ENCODE measurements at regions not wholly inside any gene's neighbourhood (a gene's known extent, or its start where the extent isn't known, plus 50 kb on each side); places are given as distances from the start of the nearest gene placed in this dataset.
A peak's percentile ranks its signal among the peaks of the same experiment; 100 is the strongest.

DNA sequence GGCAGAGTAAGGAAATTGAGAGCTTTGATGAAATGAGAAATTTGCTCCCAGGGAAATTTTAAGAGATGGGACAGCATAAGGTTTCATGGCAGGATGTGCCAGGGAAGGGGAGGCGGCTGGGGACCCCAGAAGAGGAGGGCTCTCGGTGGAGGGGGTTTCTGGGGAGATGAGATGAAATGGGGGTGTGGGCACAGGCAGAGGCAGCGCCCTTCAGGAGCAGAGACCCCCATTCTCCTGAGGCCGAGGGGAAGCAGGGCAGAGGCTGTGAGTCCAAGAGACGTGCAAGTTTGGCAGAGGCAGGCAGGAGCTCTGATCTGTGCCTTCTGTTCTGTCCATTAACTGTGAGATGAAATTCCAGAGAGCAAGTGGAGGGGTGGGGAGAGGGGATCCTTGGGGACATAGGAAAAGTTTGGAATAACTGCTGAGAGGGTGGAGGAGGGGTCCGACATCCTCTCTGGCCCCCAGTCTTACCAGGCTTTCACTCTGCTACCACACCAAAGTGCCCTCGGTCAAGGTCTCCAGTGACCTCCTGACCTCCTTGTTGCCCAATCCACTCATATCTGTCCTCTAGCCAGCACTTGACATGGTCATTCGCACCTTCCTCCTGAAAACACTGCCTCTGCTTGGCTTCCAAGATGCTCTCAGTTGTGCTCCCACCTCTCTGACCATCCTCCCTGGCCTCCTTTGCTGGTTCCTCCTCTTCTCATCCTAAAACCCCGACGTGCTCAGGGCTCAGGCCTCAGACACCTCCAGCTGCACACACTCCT lies 108.1 kb upstream of the MVB12B start:
- H3K27me3 ChIP-seq (ENCODE audit: insufficient read depth, low read depth, severe bottlenecking), result no peaks in the 10 kb centered on the region
- peaks cover 7% of the 10 kb centered on the region for H3K9me3 ChIP-seq (ENCODE audit: severe bottlenecking)
- H3K27ac ChIP-seq, result no peak overlapping the region
- TF ChIP-seq, protein P1, sequence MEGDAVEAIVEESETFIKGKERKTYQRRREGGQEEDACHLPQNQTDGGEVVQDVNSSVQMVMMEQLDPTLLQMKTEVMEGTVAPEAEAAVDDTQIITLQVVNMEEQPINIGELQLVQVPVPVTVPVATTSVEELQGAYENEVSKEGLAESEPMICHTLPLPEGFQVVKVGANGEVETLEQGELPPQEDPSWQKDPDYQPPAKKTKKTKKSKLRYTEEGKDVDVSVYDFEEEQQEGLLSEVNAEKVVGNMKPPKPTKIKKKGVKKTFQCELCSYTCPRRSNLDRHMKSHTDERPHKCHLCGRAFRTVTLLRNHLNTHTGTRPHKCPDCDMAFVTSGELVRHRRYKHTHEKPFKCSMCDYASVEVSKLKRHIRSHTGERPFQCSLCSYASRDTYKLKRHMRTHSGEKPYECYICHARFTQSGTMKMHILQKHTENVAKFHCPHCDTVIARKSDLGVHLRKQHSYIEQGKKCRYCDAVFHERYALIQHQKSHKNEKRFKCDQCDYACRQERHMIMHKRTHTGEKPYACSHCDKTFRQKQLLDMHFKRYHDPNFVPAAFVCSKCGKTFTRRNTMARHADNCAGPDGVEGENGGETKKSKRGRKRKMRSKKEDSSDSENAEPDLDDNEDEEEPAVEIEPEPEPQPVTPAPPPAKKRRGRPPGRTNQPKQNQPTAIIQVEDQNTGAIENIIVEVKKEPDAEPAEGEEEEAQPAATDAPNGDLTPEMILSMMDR (IDR thresholded peaks at IDR 0.05; ENCODE audit: low read depth, low read length), result no peak
- H3K4me3 ChIP-seq (ENCODE audit: low read depth, low read length), result no peak overlapping the region
- no peak for DNase-seq
- H3K36me3 ChIP-seq, result no peaks in the 10 kb centered on the region

DNA sequence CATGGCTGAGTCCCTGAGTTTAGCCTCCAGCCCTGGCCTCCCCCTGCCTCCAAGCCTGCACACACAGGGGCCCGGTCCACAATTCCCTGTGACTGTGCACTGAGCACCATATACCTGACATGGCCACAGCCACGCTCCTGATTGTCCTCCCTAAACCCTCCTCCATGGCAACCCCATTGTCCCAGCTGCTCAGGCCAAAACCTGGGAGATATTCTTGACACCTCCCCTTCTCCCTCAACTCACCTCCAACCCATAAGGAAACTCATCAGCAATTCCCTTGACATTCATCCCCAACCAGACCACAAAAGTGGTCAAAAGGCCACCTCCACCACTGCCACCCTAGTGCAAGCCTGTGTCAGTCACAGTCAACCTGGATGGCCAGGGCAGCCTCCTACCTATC lies 107.5 kb upstream of the MVB12B start:
- no peak for DNase-seq
- no peak overlapping the region for H3K27ac ChIP-seq
- no peak overlapping the region for H3K4me3 ChIP-seq (ENCODE audit: low read depth, low read length)
- TF ChIP-seq, protein P1 (IDR thresholded peaks at IDR 0.05; ENCODE audit: low read depth, low read length), result no peak
- peaks cover under 1% of the 10 kb centered on the region for H3K9me3 ChIP-seq (ENCODE audit: severe bottlenecking)
- no peaks in the 10 kb centered on the region for H3K36me3 ChIP-seq
- H3K27me3 ChIP-seq (ENCODE audit: insufficient read depth, low read depth, severe bottlenecking), result no peaks in the 10 kb centered on the region

DNA sequence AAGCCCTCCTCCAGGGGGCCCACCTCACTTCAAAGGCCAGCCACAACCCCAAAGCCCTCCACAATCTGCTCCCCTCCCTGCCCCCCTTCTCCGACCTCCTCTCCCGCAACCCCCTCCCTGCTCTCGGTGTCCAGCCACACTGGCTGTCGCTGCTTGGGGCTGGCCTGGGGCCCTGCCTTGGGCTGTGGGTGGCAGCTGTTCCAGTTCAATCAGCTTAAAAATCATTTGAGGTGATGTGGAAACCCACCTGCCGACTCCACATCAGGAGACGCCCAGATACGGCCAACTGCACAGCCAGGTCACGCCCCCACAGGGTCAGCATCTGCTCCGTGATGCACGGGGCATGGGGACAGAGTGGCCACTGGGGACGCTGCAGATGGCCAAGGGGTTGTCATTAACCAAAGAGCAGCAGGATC lies 107.0 kb upstream of the MVB12B start:
- no peaks in the 10 kb centered on the region for H3K9me3 ChIP-seq (ENCODE audit: severe bottlenecking)
- H3K4me3 ChIP-seq (ENCODE audit: low read depth, low read length), result peak overlapping the region; percentile 25
- H3K27me3 ChIP-seq (ENCODE audit: insufficient read depth, low read depth, severe bottlenecking), result no peaks in the 10 kb centered on the region
- peak; percentile 82 for DNase-seq
- TF ChIP-seq, protein P1 (IDR thresholded peaks at IDR 0.05; ENCODE audit: low read depth, low read length), result peak; percentile 90
- no peaks in the 10 kb centered on the region for H3K36me3 ChIP-seq
- no peak overlapping the region for H3K27ac ChIP-seq

DNA sequence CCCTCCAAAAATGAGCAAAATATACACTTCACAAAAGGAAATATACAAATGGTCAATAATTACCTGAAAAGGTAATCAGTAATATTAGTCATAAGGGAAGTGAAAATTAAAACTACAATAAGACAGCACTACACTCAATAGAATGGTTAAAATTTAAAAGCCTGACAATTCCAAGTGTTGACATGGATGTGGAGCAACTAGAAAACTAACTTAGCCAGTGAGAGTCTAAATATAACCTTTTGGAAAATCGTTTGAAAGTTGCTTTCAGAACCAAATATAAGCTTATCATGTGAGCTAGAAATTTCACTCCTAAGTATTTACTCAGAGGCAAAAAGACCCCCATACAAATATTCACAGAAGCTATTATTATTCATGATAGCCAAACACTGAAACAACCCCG lies 105.1 kb upstream of the MVB12B start:
- TF ChIP-seq, protein P1 (IDR thresholded peaks at IDR 0.05; ENCODE audit: low read depth, low read length), result no peak
- no peaks in the 10 kb centered on the region for H3K9me3 ChIP-seq (ENCODE audit: severe bottlenecking)
- DNase-seq, result no peak
- no peak overlapping the region for H3K4me3 ChIP-seq (ENCODE audit: low read depth, low read length)
- H3K27me3 ChIP-seq (ENCODE audit: insufficient read depth, low read depth, severe bottlenecking), result no peaks in the 10 kb centered on the region
- H3K27ac ChIP-seq, result no peak overlapping the region
- H3K36me3 ChIP-seq, result no peaks in the 10 kb centered on the region

DNA sequence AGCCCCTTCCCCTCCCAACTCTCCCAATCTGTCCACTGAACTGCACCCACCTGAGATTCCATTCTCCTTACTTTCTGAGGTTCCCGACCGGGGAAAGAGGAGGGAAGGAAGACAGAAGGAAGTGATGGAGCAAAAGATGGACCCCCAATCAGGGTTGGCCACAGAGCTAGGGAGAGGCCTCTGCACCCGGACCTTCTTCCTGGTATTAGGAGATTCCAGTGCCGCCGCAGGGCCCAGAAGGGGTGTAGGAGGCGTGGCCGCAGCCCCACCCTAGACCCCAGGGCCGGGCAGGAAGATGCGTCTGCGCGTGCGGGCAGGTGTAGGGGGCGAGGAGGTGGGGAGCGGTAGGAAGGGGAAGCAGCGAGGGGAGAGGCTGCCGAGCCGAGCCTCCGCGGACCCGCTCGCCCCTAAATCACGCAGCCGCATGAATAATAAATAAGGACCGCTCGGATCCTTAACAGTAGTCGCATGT lies 104.2 kb upstream of the MVB12B start:
- Histone ChIP-seq H3K9me3 (ENCODE audit: severe bottlenecking) (no peaks in the 10 kb centered on the region), H3K4me3 (ENCODE audit: low read depth, low read length) (no peak overlapping the region), H3K36me3 (no peaks in the 10 kb centered on the region), H3K27me3 (ENCODE audit: insufficient read depth, low read depth, severe bottlenecking) (no peaks in the 10 kb centered on the region), H3K27ac (no peak overlapping the region)
- TF ChIP-seq, protein P1 (IDR thresholded peaks at IDR 0.05; ENCODE audit: low read depth, low read length), result no peak
- no peak for DNase-seq
